NOMO-1 (cell line): ENCODE measurements at regions not wholly inside any gene's neighbourhood (a gene's known extent, or its start where the extent isn't known, plus 50 kb on each side); places are given as distances from the start of the nearest gene placed in this dataset.
A peak's percentile ranks its signal among the peaks of the same experiment; 100 is the strongest.

Experiments used
- DNase-seq, 2 experiments: peaks; one replicate each; lab custom pipeline; 2025; ENCODE audit not compliant: unreplicated experiment in 2 of 2; lab: John Stamatoyannopoulos, UW

- peak in 1 of 2 experiments; percentile 44 for DNase-seq
Observed at GRCh38 chr6:14903176-14904038, 342.5 kb upstream of the JARID2 start.

GRCh38 chr6:14905201-14905600 lies 340.7 kb upstream of the JARID2 start:
- no peak for DNase-seq

- no peak for DNase-seq
Observed at GRCh38 chr6:14906621-14907020, 339.2 kb upstream of the JARID2 start.

- peak; percentile 93 to 98 for DNase-seq
Observed at GRCh38 chr6:14910692-14911547, 334.9 kb upstream of the JARID2 start.

GRCh38 chr6:14912226-14912625 lies 333.6 kb upstream of the JARID2 start:
- no peak for DNase-seq

- no peak for DNase-seq
Observed at GRCh38 chr6:14912706-14913105, 333.2 kb upstream of the JARID2 start.

- no peak for DNase-seq
Observed at GRCh38 chr6:14913931-14914330, 331.9 kb upstream of the JARID2 start.

- DNase-seq: no peak
Observed at GRCh38 chr6:14915888-14916832, 329.7 kb upstream of the JARID2 start.

GRCh38 chr6:14917109-14917910 lies 328.6 kb upstream of the JARID2 start:
- no peak for DNase-seq

- DNase-seq: no peak
Observed at GRCh38 chr6:14918200-14918907, 327.5 kb upstream of the JARID2 start.

GRCh38 chr6:14919038-14919670 lies 326.7 kb upstream of the JARID2 start:
- DNase-seq: no peak

GRCh38 chr6:14920276-14920675 lies 325.6 kb upstream of the JARID2 start:
- no peak for DNase-seq

GRCh38 chr6:14921170-14921569 lies 324.7 kb upstream of the JARID2 start:
- peak; percentile 54 to 79 for DNase-seq

- peak; percentile 92 to 99 for DNase-seq
Observed at GRCh38 chr6:14921878-14922671, 323.8 kb upstream of the JARID2 start.

GRCh38 chr6:14922706-14923460 lies 323.0 kb upstream of the JARID2 start:
- DNase-seq: no peak

- DNase-seq: no peak
Observed at GRCh38 chr6:14924126-14925024, 321.5 kb upstream of the JARID2 start.
